ENCODE measurements at regions not wholly inside any gene's neighbourhood (a gene's known extent, or its start where the extent isn't known, plus 50 kb on each side); places are given as distances from the start of the nearest gene placed in this dataset.
"Not testable (repeated sequence)": the region's sequence is repeated elsewhere in the genome, so short reads cannot be mapped to it uniquely, and the experiment has no call there.

- H3K4me3 ChIP-seq (ENCODE audit: low read length); ATAC-seq (ENCODE audit: poor library complexity); POLR2A ChIA-PET; H3K27me3 Mint-ChIP-seq; H3K27ac Mint-ChIP-seq; intact Hi-C loops (cut with DNase I, micrococcal nuclease); H3K36me3 ChIP-seq (ENCODE audit: insufficient read depth, low read length); DNase-seq; CTCF ChIA-PET; H3K4me1 ChIP-seq (ENCODE audit: insufficient read depth, low read length); H3K27ac ChIP-seq (ENCODE audit: low read depth in 1 of 2, low read length in 2 of 2); H3K36me3 Mint-ChIP-seq (ENCODE audit: low read depth); H3K9me3 ChIP-seq (ENCODE audit: control insufficient read depth in 1 of 2, insufficient read depth in 1 of 2, low read length in 2 of 2); H3K27me3 ChIP-seq (ENCODE audit: control insufficient read depth in 1 of 2, insufficient read depth in 2 of 2, low read length in 2 of 2); H3K4me1 Mint-ChIP-seq (ENCODE audit: low read depth); H3K4me3 Mint-ChIP-seq; H3K9me3 Mint-ChIP-seq: not testable (repeated sequence)
Observed at GRCh38 chrX:80508083-80508482, 87.8 kb downstream of the TENT5D start.

- POLR2A ChIA-PET, result no interaction called here
- H3K27ac Mint-ChIP-seq, result no peak overlapping the region
- Histone ChIP-seq H3K27ac (ENCODE audit: low read depth in 1 of 2, low read length in 2 of 2) (no peak overlapping the region), H3K27me3 (ENCODE audit: control insufficient read depth in 1 of 2, insufficient read depth in 2 of 2, low read length in 2 of 2) (no peaks in the 10 kb centered on the region), H3K9me3 (ENCODE audit: control insufficient read depth in 1 of 2, insufficient read depth in 1 of 2, low read length in 2 of 2) (no peaks in the 10 kb centered on the region), H3K4me1 (ENCODE audit: insufficient read depth, low read length) (no peaks in the 10 kb centered on the region), H3K36me3 (ENCODE audit: insufficient read depth, low read length) (no peaks in the 10 kb centered on the region), H3K4me3 (ENCODE audit: low read length) (no peak overlapping the region)
- intact Hi-C loops (cut with DNase I, micrococcal nuclease), result no loop called here
- CTCF ChIA-PET, result no interaction called here
- no peak for ATAC-seq (ENCODE audit: poor library complexity)
- TF ChIP-seq CTCF (IDR thresholded peaks at IDR 0.05), result no peak
- DNase-seq, result no peak
- H3K36me3 Mint-ChIP-seq (ENCODE audit: low read depth), result no peaks in the 10 kb centered on the region
- no peaks in the 10 kb centered on the region for H3K4me1 Mint-ChIP-seq (ENCODE audit: low read depth)
- no peaks in the 10 kb centered on the region for H3K27me3 Mint-ChIP-seq
- H3K4me3 Mint-ChIP-seq, result no peak overlapping the region
- H3K9me3 Mint-ChIP-seq, result no peaks in the 10 kb centered on the region
Observed at GRCh38 chrX:80511969-80512760, 91.9 kb downstream of the TENT5D start.

- intact Hi-C loops (cut with DNase I, micrococcal nuclease), result no loop called here
- Mint-ChIP-seq H3K27ac (no peak overlapping the region), H3K4me1 (ENCODE audit: low read depth) (no peaks in the 10 kb centered on the region), H3K36me3 (ENCODE audit: low read depth) (no peaks in the 10 kb centered on the region), H3K27me3 (no peaks in the 10 kb centered on the region), H3K9me3 (no peaks in the 10 kb centered on the region), H3K4me3 (no peak overlapping the region)
- H3K4me1 ChIP-seq (ENCODE audit: insufficient read depth, low read length), result no peaks in the 10 kb centered on the region
- H3K27ac ChIP-seq (ENCODE audit: low read depth in 1 of 2, low read length in 2 of 2), result no peak overlapping the region
- no peak overlapping the region for H3K4me3 ChIP-seq (ENCODE audit: low read length)
- H3K9me3 ChIP-seq (ENCODE audit: control insufficient read depth in 1 of 2, insufficient read depth in 1 of 2, low read length in 2 of 2), result no peaks in the 10 kb centered on the region
- TF ChIP-seq CTCF (IDR thresholded peaks at IDR 0.05), result no peak
- no peaks in the 10 kb centered on the region for H3K36me3 ChIP-seq (ENCODE audit: insufficient read depth, low read length)
- ChIA-PET POLR2A (no interaction called here), CTCF (no interaction called here)
- no peaks in the 10 kb centered on the region for H3K27me3 ChIP-seq (ENCODE audit: control insufficient read depth in 1 of 2, insufficient read depth in 2 of 2, low read length in 2 of 2)
- ATAC-seq (ENCODE audit: poor library complexity), result no peak
- DNase-seq, result no peak
Observed at GRCh38 chrX:80512924-80513323, 92.7 kb downstream of the TENT5D start.

- Histone ChIP-seq H3K4me1 (ENCODE audit: insufficient read depth, low read length) (no peaks in the 10 kb centered on the region), H3K4me3 (ENCODE audit: low read length) (no peak overlapping the region), H3K27ac (ENCODE audit: low read depth in 1 of 2, low read length in 2 of 2) (no peak overlapping the region), H3K36me3 (ENCODE audit: insufficient read depth, low read length) (no peaks in the 10 kb centered on the region), H3K27me3 (ENCODE audit: control insufficient read depth in 1 of 2, insufficient read depth in 2 of 2, low read length in 2 of 2) (no peaks in the 10 kb centered on the region), H3K9me3 (ENCODE audit: control insufficient read depth in 1 of 2, insufficient read depth in 1 of 2, low read length in 2 of 2) (no peaks in the 10 kb centered on the region)
- no peak for ATAC-seq (ENCODE audit: poor library complexity)
- Mint-ChIP-seq H3K4me1 (ENCODE audit: low read depth) (no peaks in the 10 kb centered on the region), H3K4me3 (no peak overlapping the region), H3K36me3 (ENCODE audit: low read depth) (no peaks in the 10 kb centered on the region), H3K27ac (no peak overlapping the region), H3K9me3 (no peaks in the 10 kb centered on the region), H3K27me3 (no peaks in the 10 kb centered on the region)
- ChIA-PET POLR2A (no interaction called here), CTCF (no interaction called here)
- DNase-seq, result no peak
- no peak for TF ChIP-seq CTCF (IDR thresholded peaks at IDR 0.05)
- intact Hi-C loops (cut with DNase I, micrococcal nuclease), result no loop called here
Observed at GRCh38 chrX:80513625-80514024, 93.4 kb downstream of the TENT5D start.

Data from CD4-positive, alpha-beta T cell (primary cell).